H1 (cell line): ENCODE measurements at regions not wholly inside any gene's neighbourhood (a gene's known extent, or its start where the extent isn't known, plus 50 kb on each side); places are given as distances from the start of the nearest gene placed in this dataset.
A peak's percentile ranks its signal among the peaks of the same experiment; 100 is the strongest.

Experiments used
- CTCF ChIA-PET: fragments of 300-600 bp; sonication (Branson Sonifier 250); formaldehyde crosslinking; loops from one replicate; lab custom pipeline; 2021; ENCODE audit not compliant: partially characterized antibody; lab: Charles Lee
- POLR2A ChIA-PET: fragments of 300-600 bp; sonication (Branson Sonifier 250); formaldehyde crosslinking; loops from one replicate; lab custom pipeline; 2021; ENCODE audit warnings: inconsistent platforms; ENCODE audit not compliant: partially characterized antibody; lab: Charles Lee
- DNase-seq, 2 experiments: peaks; one replicate each; pipeline versions ENCODE4 v3.0.0 to v3.0.0-alpha.2; 2010 to 2022; ENCODE audit warnings: low spot score in 2 of 2, low read depth in 1 of 2, mixed read lengths in 1 of 2
- FAIRE-seq: peaks from 2 replicates; lab custom pipeline; 2011; peaks lifted over from hg19 to GRCh38; lab: Jason Lieb, UNC
- H2AFZ ChIP-seq: 2 replicates; pipeline ENCODE4 v1.8.1; 2012; ENCODE audit warnings: low read length, inconsistent platforms
- H2AK5ac ChIP-seq: 2 replicates; pipeline ENCODE4 v1.6.1; 2013; ENCODE audit warnings: low read depth, low read length
- H2BK120ac ChIP-seq: replicated peaks from 2 replicates; pipeline ENCODE3; 2013; ENCODE audit warnings: low read depth, low read length, inconsistent platforms
- H2BK12ac ChIP-seq: 2 replicates; pipeline ENCODE4 v1.6.1; 2013; ENCODE audit warnings: low read depth, low read length
- H2BK15ac ChIP-seq: 2 replicates; pipeline ENCODE4 v1.6.1; 2013; ENCODE audit warnings: low read length
- H2BK20ac ChIP-seq: 2 replicates; pipeline ENCODE4 v1.6.1; 2013; ENCODE audit warnings: low read length
- H2BK5ac ChIP-seq: 2 replicates; pipeline ENCODE4 v1.6.1; 2013; ENCODE audit warnings: low read depth, low read length
- H3K14ac ChIP-seq: 2 replicates; pipeline ENCODE4 v1.6.1; 2013; ENCODE audit warnings: inconsistent platforms; ENCODE audit not compliant: insufficient read length
- H3K18ac ChIP-seq: 2 replicates; pipeline ENCODE4 v1.6.1; 2013; ENCODE audit warnings: low read length; ENCODE audit errors: extremely low read depth
- H3K23ac ChIP-seq: 2 replicates; pipeline ENCODE4 v1.6.1; 2013; ENCODE audit warnings: inconsistent platforms; ENCODE audit not compliant: insufficient read length
- H3K23me2 ChIP-seq: 2 replicates; pipeline ENCODE4 v1.6.1; 2013; ENCODE audit warnings: low read depth, low read length
- H3K27ac ChIP-seq: 2 replicates; pipeline ENCODE4 v1.6.1; 2011; ENCODE audit warnings: low read depth, low read length, inconsistent platforms
- H3K27me3 ChIP-seq, 4 experiments: replicated peaks in 1 of 4; 1 replicate in 1 of 4; 2 replicates in 3 of 4; pipeline versions ENCODE4 v1.6.1 to v1.8.1; 2011 to 2013; ENCODE audit warnings: low read length in 3 of 4, mild to moderate bottlenecking in 3 of 4, inconsistent platforms in 2 of 4, mixed read lengths in 2 of 4, moderate library complexity in 1 of 4; ENCODE audit not compliant: control insufficient read depth in 3 of 4, insufficient read depth in 3 of 4; ENCODE audit errors: extremely low read depth in 1 of 4
- H3K36me3 ChIP-seq, 4 experiments: 2 replicates each; pipeline versions ENCODE4 v1.6.1 to v1.8.1; 2011 to 2013; ENCODE audit warnings: mild to moderate bottlenecking in 4 of 4, low read length in 3 of 4, moderate library complexity in 2 of 4, control low read depth in 1 of 4, inconsistent platforms in 1 of 4; ENCODE audit not compliant: insufficient read depth in 4 of 4, control insufficient read depth in 2 of 4
- H3K4ac ChIP-seq: replicated peaks from 2 replicates; pipeline ENCODE3; 2013; ENCODE audit warnings: low read length, low read depth, mixed read lengths, inconsistent platforms; ENCODE audit not compliant: insufficient read length
- H3K4me1 ChIP-seq, 4 experiments: replicated peaks in 1 of 4; 1 replicate in 1 of 4; 2 replicates in 3 of 4; pipeline versions ENCODE4 v1.6.1 to v1.8.1; 2011 to 2013; ENCODE audit warnings: low read length in 3 of 4, inconsistent platforms in 2 of 4, mixed read lengths in 1 of 4; ENCODE audit not compliant: insufficient read depth in 4 of 4, control insufficient read depth in 3 of 4
- H3K4me2 ChIP-seq, 2 experiments: 2 replicates each; pipeline versions ENCODE4 v1.6.1 to v1.8.1; 2011 to 2013; ENCODE audit warnings: low read depth in 2 of 2, low read length in 2 of 2, control low read depth in 1 of 2, inconsistent platforms in 1 of 2, mild to moderate bottlenecking in 1 of 2; ENCODE audit not compliant: insufficient read depth in 1 of 2
- H3K4me3 ChIP-seq, 4 experiments: fragments of 200-600, 300-600 bp in 1 of 4; sonication (generic), shearing (Covaris generic), sonication (Bioruptor Twin) in 1 of 4; 2 replicates each; pipeline versions ENCODE4 v1.5.1 to v1.8.1; 2011 to 2016; ENCODE audit warnings: low read length in 4 of 4, low read depth in 3 of 4, control low read depth in 2 of 4, inconsistent platforms in 2 of 4, mild to moderate bottlenecking in 2 of 4, mixed read lengths in 1 of 4, moderate library complexity in 1 of 4; ENCODE audit not compliant: insufficient read depth in 2 of 4; ENCODE audit errors: extremely low read depth in 1 of 4
- H3K56ac ChIP-seq: replicated peaks from 2 replicates; pipeline ENCODE3; 2013; ENCODE audit warnings: low read depth, mild to moderate bottlenecking, mixed read lengths, low read length, inconsistent platforms; ENCODE audit not compliant: insufficient read length
- H3K79me1 ChIP-seq: 2 replicates; pipeline ENCODE4 v1.6.1; 2013; ENCODE audit warnings: low read depth, low read length, control low read depth
- H3K79me2 ChIP-seq, 2 experiments: 2 replicates each; pipeline versions ENCODE4 v1.6.1 to v1.8.1; 2012 to 2013; ENCODE audit warnings: low read length in 2 of 2, mild to moderate bottlenecking in 2 of 2, inconsistent platforms in 1 of 2; ENCODE audit not compliant: insufficient read depth in 2 of 2, control insufficient read depth in 1 of 2
- H3K9ac ChIP-seq, 4 experiments: replicated peaks in 1 of 4; 1 replicate in 1 of 4; 2 replicates in 3 of 4; pipeline versions ENCODE4 v1.6.1 to v1.8.1; 2011 to 2013; ENCODE audit warnings: low read depth in 3 of 4, low read length in 3 of 4, control low read depth in 2 of 4, mild to moderate bottlenecking in 2 of 4, moderate library complexity in 2 of 4, inconsistent platforms in 1 of 4; ENCODE audit errors: extremely low read depth in 1 of 4
- H3K9me3 ChIP-seq, 2 experiments: 2 replicates each; pipeline versions ENCODE4 v1.6.1 to v1.8.1; 2012 to 2013; ENCODE audit warnings: mild to moderate bottlenecking in 2 of 2, moderate library complexity in 2 of 2, control low read depth in 1 of 2, inconsistent platforms in 1 of 2, low read depth in 1 of 2, low read length in 1 of 2, mixed read lengths in 1 of 2; ENCODE audit not compliant: insufficient read depth in 2 of 2
- H4K20me1 ChIP-seq, 2 experiments: replicated peaks in 1 of 2; 2 replicates each; pipeline versions ENCODE3 to v1.8.1; 2011 to 2013; ENCODE audit warnings: inconsistent platforms in 2 of 2, low read length in 2 of 2, mild to moderate bottlenecking in 1 of 2; ENCODE audit not compliant: insufficient read depth in 2 of 2, control insufficient read depth in 1 of 2
- H4K5ac ChIP-seq: 2 replicates; pipeline ENCODE4 v1.6.1; 2013; ENCODE audit warnings: low read length, low read depth, mixed read lengths, inconsistent platforms; ENCODE audit not compliant: insufficient read length
- H4K8ac ChIP-seq: 2 replicates; pipeline ENCODE4 v1.8.0; 2013; ENCODE audit warnings: mild to moderate bottlenecking, moderate library complexity, low read length, inconsistent platforms; ENCODE audit not compliant: insufficient read depth; ENCODE audit errors: extremely low read depth
- H4K91ac ChIP-seq: replicated peaks from 2 replicates; pipeline ENCODE3; 2013; ENCODE audit warnings: low read length, mixed read lengths, inconsistent platforms; ENCODE audit not compliant: insufficient read length
- RAD21 ChIP-seq, 2 experiments: IDR thresholded peaks in 1 of 2; conservative IDR thresholded peaks in 1 of 2; 2 replicates each; pipeline ENCODE4 v1.6.1; 2011; ENCODE audit warnings: low read depth in 2 of 2, low read length in 2 of 2, improper control_type of control experiment in 1 of 2, inconsistent platforms in 1 of 2, mild to moderate bottlenecking in 1 of 2, moderate library complexity in 1 of 2
- SAP30 ChIP-seq: fragments of 300-600 bp; sonication (generic); IDR thresholded peaks from 2 replicates; pipeline ENCODE4 v1.7.1; 2012; ENCODE audit warnings: low read length, moderate library complexity, mild to moderate bottlenecking, inconsistent platforms; ENCODE audit not compliant: insufficient read depth, insufficient replicate concordance
- WGBS, 2 experiments: shearing (Covaris generic) in 1 of 2; methylation state at CpG; one replicate each; pipeline versions ENCODE4 v1.1.6 to v1.1.7; 2013 to 2015; ENCODE audit warnings: low lambda C conversion rate in 2 of 2, mixed read lengths in 2 of 2, inconsistent platforms in 1 of 2, low coverage in 1 of 2, missing lambda C conversion rate in 1 of 2; ENCODE audit not compliant: insufficient replicate concordance in 2 of 2, insufficient coverage in 1 of 2, insufficient read length in 1 of 2; ENCODE audit errors: extremely low coverage in 1 of 2, missing lambda C conversion rate in 1 of 2; 5-methylcytosine and 5-hydroxymethylcytosine counted together
- TF ChIP-seq, protein P1 (sequence below), 3 experiments: IDR thresholded peaks; 1 replicate in 2 of 3; 2 replicates in 1 of 3; pipeline versions ENCODE4 v1.5.1 to v1.6.1; 2011; ENCODE audit warnings: low read length in 3 of 3, mild to moderate bottlenecking in 3 of 3, inconsistent platforms in 2 of 3, low read depth in 1 of 3, moderate library complexity in 1 of 3; ENCODE audit not compliant: insufficient read depth in 1 of 3; ENCODE audit errors: control extremely low read depth in 1 of 3

DNA sequence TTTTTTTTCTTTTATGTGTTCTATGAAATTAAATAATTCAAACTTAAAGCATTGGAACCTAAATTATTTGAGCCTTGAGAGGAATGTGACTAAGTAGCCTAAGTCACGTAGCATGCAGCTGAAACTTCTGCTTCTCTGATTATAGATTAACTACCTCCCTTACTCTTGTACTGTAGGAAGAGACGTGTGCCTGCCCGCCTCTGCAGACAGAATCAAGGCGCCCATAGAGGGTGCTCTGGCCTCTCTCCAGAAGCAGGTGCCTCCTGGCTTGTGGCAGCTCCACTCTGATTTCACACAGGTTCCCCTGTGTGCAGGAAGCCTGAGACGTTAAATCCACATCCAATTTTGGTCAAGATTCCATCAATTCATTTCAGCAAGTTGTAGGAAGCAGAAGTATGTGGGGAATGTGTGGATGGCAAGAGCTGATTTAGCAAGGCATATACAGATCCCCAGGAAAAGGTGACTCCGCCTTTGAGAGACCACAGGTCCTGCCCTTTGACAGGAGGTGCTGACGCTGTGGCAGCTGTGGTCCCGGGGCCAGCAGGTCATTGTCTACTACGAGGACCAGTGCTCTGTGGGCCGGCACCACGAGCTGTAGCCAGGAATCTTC is 1418.8 kb downstream of the CDH11 start:
- no peak overlapping the region for H2BK20ac ChIP-seq
- no peak overlapping the region for H3K4me3 ChIP-seq
- DNase-seq (peak in 1 of 2 experiments; percentile 49), FAIRE-seq (no peak)
- no peak overlapping the region for H2AK5ac ChIP-seq
- no peaks in the 10 kb centered on the region for H3K23me2 ChIP-seq
- no peaks in the 10 kb centered on the region for H3K9me3 ChIP-seq
- H3K27me3 ChIP-seq = no peaks in the 10 kb centered on the region
- H3K4me2 ChIP-seq = no peak overlapping the region
- WGBS, 2 experiments = 85% methylated on average over 11 of the region's 11 CpGs; no CpG with 5 or more reads in 1 of the 2 experiments
- CTCF ChIA-PET = interaction anchor here (0.5 to 1.2 kb wide), 3 partner anchors 170 to 290 kb away, joined by 3 to 5 read pairs (median 4); no protein-coding TSS in a partner anchor
- no peaks in the 10 kb centered on the region; a peak in 1 of 7 replicates for H3K4me1 ChIP-seq
- H3K23ac ChIP-seq = no peak overlapping the region
- H4K5ac ChIP-seq = no peak overlapping the region
- no peak overlapping the region for H2BK12ac ChIP-seq
- no peaks in the 10 kb centered on the region for H3K79me1 ChIP-seq
- H4K20me1 ChIP-seq = no peaks in the 10 kb centered on the region
- no peak overlapping the region for H3K4ac ChIP-seq
- no peak overlapping the region for H3K18ac ChIP-seq
- TF ChIP-seq SAP30 (no peak), RAD21 (IDR thresholded peaks at IDR 0.05 in 1 of 2, conservative IDR thresholded peaks at IDR 0.05 in 1 of 2; ENCODE audit: low read depth in 2 of 2, low read length in 2 of 2) (peak; percentile 59 to 64)
- TF ChIP-seq, protein P1, sequence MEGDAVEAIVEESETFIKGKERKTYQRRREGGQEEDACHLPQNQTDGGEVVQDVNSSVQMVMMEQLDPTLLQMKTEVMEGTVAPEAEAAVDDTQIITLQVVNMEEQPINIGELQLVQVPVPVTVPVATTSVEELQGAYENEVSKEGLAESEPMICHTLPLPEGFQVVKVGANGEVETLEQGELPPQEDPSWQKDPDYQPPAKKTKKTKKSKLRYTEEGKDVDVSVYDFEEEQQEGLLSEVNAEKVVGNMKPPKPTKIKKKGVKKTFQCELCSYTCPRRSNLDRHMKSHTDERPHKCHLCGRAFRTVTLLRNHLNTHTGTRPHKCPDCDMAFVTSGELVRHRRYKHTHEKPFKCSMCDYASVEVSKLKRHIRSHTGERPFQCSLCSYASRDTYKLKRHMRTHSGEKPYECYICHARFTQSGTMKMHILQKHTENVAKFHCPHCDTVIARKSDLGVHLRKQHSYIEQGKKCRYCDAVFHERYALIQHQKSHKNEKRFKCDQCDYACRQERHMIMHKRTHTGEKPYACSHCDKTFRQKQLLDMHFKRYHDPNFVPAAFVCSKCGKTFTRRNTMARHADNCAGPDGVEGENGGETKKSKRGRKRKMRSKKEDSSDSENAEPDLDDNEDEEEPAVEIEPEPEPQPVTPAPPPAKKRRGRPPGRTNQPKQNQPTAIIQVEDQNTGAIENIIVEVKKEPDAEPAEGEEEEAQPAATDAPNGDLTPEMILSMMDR (IDR thresholded peaks at IDR 0.05; ENCODE audit: control extremely low read depth in 1 of 3, insufficient read depth in 1 of 3, low read depth in 1 of 3, low read length in 3 of 3) = peak in 2 of 3 experiments; percentile 14 to 22; a peak in 2 of 4 replicates
- no peak overlapping the region for H2AFZ ChIP-seq
- H2BK5ac ChIP-seq = no peak overlapping the region
- no peak overlapping the region for H3K14ac ChIP-seq
- H2BK120ac ChIP-seq = no peak overlapping the region
- H4K91ac ChIP-seq = no peak overlapping the region
- POLR2A ChIA-PET = no interaction called here
- no peaks in the 10 kb centered on the region for H3K36me3 ChIP-seq
- H3K56ac ChIP-seq = no peak overlapping the region
- H3K27ac ChIP-seq = no peak overlapping the region
- no peak overlapping the region for H2BK15ac ChIP-seq
- H4K8ac ChIP-seq = no peak overlapping the region
- no peaks in the 10 kb centered on the region for H3K79me2 ChIP-seq
- H3K9ac ChIP-seq = no peak overlapping the region
